Tibial nerve (tissue), 4 donors: ENCODE measurements at regions not wholly inside any gene's neighbourhood (a gene's known extent, or its start where the extent isn't known, plus 50 kb on each side); places are given as distances from the start of the nearest gene placed in this dataset.

Experiments
- CTCF ChIP-seq, 5 experiments: fragments of 200-600 bp in 3 of 5; fragments of 450-650 bp in 2 of 5; sonication (generic) in 3 of 5; IDR thresholded peaks; one replicate each; pipeline ENCODE4 v1.5.1; 2016 to 2019; ENCODE audit warnings: antibody characterized with exemption in 5 of 5, mild to moderate bottlenecking in 3 of 5, moderate library complexity in 2 of 5
- EP300 ChIP-seq, 2 donors: sonication (generic); formaldehyde crosslinking; IDR thresholded peaks; one replicate each; pipeline ENCODE4 v1.6.1; 2017; ENCODE audit warnings: antibody characterized with exemption in 2 of 2, mild to moderate bottlenecking in 1 of 2
- POLR2A ChIP-seq, 2 donors: fragments of 450-650 bp; IDR thresholded peaks; one replicate each; pipeline ENCODE4 v1.6.1; 2017; ENCODE audit warnings: antibody characterized with exemption in 2 of 2, mild to moderate bottlenecking in 2 of 2, moderate library complexity in 2 of 2

- TF ChIP-seq CTCF (IDR thresholded peaks at IDR 0.05) (no peak), POLR2A (IDR thresholded peaks at IDR 0.05) (no peak), EP300 (IDR thresholded peaks at IDR 0.05) (no peak)
Measured at GRCh38 chr5:167639273-167639672, 652.2 kb upstream of the WWC1 start.
